ENCODE measurements at regions not wholly inside any gene's neighbourhood (a gene's known extent, or its start where the extent isn't known, plus 50 kb on each side); places are given as distances from the start of the nearest gene placed in this dataset.

DNA sequence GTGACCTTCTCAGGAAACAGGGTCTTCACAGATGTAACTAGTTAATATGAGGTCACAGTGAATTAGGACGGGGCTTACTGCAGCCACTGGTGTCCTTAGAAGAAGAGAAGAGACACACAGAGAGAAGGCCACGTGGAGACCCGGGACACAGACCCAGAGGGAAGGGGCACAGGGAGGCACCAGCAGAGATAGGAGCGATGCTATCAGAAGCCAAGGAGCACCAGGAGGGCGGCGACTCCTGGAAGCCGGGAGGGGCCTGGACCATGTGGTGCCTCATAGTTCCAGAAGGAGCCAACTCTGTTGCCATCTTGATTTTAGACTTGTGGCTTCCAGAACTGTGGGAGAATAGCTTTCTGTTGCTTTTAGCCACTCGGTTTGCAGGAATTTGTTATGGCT, 505.9 kb downstream of the TCERG1L start:
- peak; percentile 4 for DNase-seq (ENCODE audit: low spot score)
- in situ Hi-C loops (cut with MboI; ENCODE audit: low pct_unique_long_range_greater_than_20kb, low sequenced_read_pairs, unreplicated experiment), result no loop called here

DNA sequence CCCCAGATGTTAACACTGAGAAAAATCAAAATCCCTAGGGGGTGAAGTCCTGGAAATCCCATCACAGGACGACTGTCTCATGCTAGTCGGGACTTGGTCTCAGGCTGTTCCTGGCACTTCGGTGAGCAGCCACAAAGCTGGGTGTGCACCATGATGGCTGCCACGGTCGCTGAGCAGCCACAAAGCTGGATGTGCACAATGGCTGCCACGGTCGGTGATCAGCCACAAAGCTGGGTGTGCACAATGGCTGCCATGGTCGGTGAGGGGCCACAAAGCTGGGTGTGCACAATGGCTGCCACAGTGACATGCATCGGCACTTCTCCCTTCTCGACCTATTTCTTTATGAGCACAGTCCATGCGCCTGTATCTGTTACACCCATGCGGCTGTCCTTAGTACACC, 505.1 kb downstream of the TCERG1L start:
- DNase-seq (ENCODE audit: low spot score), result peak; percentile 2
- TF ChIP-seq, protein P1, sequence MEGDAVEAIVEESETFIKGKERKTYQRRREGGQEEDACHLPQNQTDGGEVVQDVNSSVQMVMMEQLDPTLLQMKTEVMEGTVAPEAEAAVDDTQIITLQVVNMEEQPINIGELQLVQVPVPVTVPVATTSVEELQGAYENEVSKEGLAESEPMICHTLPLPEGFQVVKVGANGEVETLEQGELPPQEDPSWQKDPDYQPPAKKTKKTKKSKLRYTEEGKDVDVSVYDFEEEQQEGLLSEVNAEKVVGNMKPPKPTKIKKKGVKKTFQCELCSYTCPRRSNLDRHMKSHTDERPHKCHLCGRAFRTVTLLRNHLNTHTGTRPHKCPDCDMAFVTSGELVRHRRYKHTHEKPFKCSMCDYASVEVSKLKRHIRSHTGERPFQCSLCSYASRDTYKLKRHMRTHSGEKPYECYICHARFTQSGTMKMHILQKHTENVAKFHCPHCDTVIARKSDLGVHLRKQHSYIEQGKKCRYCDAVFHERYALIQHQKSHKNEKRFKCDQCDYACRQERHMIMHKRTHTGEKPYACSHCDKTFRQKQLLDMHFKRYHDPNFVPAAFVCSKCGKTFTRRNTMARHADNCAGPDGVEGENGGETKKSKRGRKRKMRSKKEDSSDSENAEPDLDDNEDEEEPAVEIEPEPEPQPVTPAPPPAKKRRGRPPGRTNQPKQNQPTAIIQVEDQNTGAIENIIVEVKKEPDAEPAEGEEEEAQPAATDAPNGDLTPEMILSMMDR (IDR thresholded peaks at IDR 0.05; ENCODE audit: extremely low read depth, insufficient read depth, missing control alignments), result no peak
- in situ Hi-C loops (cut with MboI; ENCODE audit: low pct_unique_long_range_greater_than_20kb, low sequenced_read_pairs, unreplicated experiment), result no loop called here

More for the DNA sequence above, 505.9 kb downstream of the TCERG1L start:
- TF ChIP-seq, protein P1 (IDR thresholded peaks at IDR 0.05; ENCODE audit: extremely low read depth, insufficient read depth, missing control alignments), result no peak

DNA sequence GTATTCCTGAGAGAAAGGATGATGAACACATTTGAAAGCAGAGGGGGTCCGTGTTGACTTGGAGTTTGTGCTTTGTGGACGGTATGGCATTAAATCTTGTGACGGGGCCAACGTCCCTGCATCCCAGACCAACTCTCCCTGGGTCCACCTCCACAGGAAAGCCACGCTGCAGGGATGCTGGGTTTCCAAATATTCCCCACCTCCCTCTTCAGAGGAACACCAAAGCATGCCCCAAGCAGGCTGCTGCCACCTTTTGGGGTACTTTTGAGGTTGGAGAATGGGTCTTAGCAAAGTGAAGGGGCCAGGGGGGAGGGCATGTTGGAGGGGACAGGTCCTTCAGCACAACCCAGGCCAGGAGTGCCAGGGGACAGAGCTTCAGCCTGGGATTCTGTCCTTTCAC, 504.4 kb downstream of the TCERG1L start:
- in situ Hi-C loops (cut with MboI; ENCODE audit: low pct_unique_long_range_greater_than_20kb, low sequenced_read_pairs, unreplicated experiment), result no loop called here
- peak; percentile 5 for DNase-seq (ENCODE audit: low spot score)
- TF ChIP-seq, protein P1 (IDR thresholded peaks at IDR 0.05; ENCODE audit: extremely low read depth, insufficient read depth, missing control alignments), result no peak

DNA sequence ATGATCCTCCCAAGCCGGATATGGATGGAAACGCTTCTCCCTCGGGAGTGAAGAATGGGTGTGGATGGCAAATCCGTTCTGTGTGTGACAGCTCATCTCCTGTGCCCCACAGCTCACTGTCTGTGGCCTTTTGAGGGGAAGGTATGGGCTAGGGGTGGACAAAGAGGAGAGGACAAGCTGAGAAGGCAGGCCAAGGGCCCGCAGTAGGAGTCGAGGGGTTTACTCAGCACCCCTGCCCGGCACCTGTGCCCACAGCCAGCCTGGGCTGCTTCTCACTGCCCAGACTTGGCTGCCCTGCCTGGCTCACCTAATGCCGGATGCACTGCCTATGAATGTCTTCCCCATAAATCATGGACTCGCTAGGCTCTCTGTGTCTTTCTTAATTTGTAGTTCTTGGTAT, 503.8 kb downstream of the TCERG1L start:
- in situ Hi-C loops (cut with MboI; ENCODE audit: low pct_unique_long_range_greater_than_20kb, low sequenced_read_pairs, unreplicated experiment), result no loop called here
- DNase-seq (ENCODE audit: low spot score), result no peak
- TF ChIP-seq, protein P1 (IDR thresholded peaks at IDR 0.05; ENCODE audit: extremely low read depth, insufficient read depth, missing control alignments), result no peak

DNA sequence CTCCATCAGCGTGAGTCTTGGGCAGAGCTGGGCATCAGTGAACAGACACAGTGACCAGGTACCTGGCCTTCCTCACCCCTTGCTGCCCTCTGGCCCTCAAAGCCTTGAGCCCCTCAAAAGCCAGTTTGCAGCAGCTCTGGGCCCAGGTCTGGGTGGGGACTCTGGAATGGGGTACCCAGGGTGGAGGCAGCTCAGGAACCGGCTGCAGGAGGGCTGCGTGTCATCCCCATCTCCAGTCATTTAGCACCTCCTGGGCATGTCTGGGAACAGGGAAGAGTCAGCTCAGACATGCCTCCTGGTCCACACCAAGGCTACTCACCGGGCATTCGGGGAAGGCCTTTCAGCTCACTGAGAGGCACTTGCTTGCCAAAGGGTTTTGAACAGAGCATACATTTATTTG, 503.3 kb downstream of the TCERG1L start:
- in situ Hi-C loops (cut with MboI; ENCODE audit: low pct_unique_long_range_greater_than_20kb, low sequenced_read_pairs, unreplicated experiment), result no loop called here
- peak; percentile 8 for DNase-seq (ENCODE audit: low spot score)
- TF ChIP-seq, protein P1 (IDR thresholded peaks at IDR 0.05; ENCODE audit: extremely low read depth, insufficient read depth, missing control alignments), result no peak

DNA sequence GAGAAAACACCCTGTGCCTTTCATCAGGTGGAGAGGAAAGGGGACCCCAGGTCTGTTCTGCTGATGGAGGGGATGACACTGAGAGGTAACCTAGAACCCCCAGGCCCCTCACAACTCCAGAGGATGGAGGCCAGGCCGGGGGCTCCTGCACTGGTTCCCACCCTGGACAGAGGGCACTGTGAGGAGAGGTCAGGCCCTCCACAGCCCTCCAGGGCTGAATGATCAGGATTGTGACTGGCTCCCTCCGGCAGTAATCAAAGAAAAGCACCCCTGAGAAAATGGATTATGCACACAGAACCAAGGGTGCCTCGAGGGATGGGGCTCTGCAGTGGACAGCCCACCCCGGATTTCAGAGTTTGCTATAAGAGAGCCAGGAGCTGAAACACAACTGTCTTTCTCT, 502.8 kb downstream of the TCERG1L start:
- in situ Hi-C loops (cut with MboI; ENCODE audit: low pct_unique_long_range_greater_than_20kb, low sequenced_read_pairs, unreplicated experiment), result no loop called here
- DNase-seq (ENCODE audit: low spot score), result no peak
- TF ChIP-seq, protein P1 (IDR thresholded peaks at IDR 0.05; ENCODE audit: extremely low read depth, insufficient read depth, missing control alignments), result no peak

DNA sequence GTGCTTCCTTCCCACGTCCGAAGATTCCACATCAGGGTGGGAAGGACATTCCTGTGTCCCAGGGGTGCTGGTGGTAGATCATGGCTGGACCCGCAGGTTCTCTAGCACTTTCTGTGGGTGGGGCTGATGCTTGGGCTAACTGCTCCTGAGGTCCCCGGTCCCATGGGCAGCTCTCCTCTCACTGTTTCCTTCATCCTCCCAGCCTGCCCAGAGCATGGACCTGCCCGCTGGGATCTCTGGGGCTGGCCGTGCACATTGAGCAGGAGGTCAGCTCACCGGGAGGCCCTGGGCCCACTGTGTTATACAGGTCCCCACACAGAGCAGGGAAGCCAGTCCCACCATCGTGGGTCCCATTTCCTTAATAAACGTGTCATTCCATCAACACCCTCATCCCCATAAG, 502.3 kb downstream of the TCERG1L start:
- TF ChIP-seq, protein P1 (IDR thresholded peaks at IDR 0.05; ENCODE audit: extremely low read depth, insufficient read depth, missing control alignments), result no peak
- in situ Hi-C loops (cut with MboI; ENCODE audit: low pct_unique_long_range_greater_than_20kb, low sequenced_read_pairs, unreplicated experiment), result no loop called here
- no peak for DNase-seq (ENCODE audit: low spot score)
